ENCODE measurements at regions not wholly inside any gene's neighbourhood (a gene's known extent, or its start where the extent isn't known, plus 50 kb on each side); places are given as distances from the start of the nearest gene placed in this dataset.

- Histone ChIP-seq H3K27me3 (0 out of 2 replicates have a peak, but pooled peaks cover 3% of the 10 kb centered on the region), H3K4me1 (no peaks in the 10 kb centered on the region), H3K9me3 (no peaks in the 10 kb centered on the region), H3K36me3 (no peaks in the 10 kb centered on the region), H3K4me3 (ENCODE audit: low read depth, low read length) (no peak overlapping the region)
- TF ChIP-seq, protein P1, sequence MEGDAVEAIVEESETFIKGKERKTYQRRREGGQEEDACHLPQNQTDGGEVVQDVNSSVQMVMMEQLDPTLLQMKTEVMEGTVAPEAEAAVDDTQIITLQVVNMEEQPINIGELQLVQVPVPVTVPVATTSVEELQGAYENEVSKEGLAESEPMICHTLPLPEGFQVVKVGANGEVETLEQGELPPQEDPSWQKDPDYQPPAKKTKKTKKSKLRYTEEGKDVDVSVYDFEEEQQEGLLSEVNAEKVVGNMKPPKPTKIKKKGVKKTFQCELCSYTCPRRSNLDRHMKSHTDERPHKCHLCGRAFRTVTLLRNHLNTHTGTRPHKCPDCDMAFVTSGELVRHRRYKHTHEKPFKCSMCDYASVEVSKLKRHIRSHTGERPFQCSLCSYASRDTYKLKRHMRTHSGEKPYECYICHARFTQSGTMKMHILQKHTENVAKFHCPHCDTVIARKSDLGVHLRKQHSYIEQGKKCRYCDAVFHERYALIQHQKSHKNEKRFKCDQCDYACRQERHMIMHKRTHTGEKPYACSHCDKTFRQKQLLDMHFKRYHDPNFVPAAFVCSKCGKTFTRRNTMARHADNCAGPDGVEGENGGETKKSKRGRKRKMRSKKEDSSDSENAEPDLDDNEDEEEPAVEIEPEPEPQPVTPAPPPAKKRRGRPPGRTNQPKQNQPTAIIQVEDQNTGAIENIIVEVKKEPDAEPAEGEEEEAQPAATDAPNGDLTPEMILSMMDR (IDR thresholded peaks at IDR 0.05; ENCODE audit: low read depth, low read length) = no peak
- DNase-seq = no peak
Observed at GRCh38 chr9:93864032-93864431, 91.1 kb downstream of the BARX1 start.

GRCh38 chr9:93862877-93863545 is 92.1 kb downstream of the BARX1 start:
- TF ChIP-seq, protein P1 (IDR thresholded peaks at IDR 0.05; ENCODE audit: low read depth, low read length) = no peak
- Histone ChIP-seq H3K36me3 (no peaks in the 10 kb centered on the region), H3K4me3 (ENCODE audit: low read depth, low read length) (no peak overlapping the region), H3K9me3 (no peaks in the 10 kb centered on the region), H3K27me3 (0 out of 2 replicates have a peak, but pooled peaks cover 3% of the 10 kb centered on the region), H3K4me1 (no peaks in the 10 kb centered on the region)
- no peak for DNase-seq

DNA sequence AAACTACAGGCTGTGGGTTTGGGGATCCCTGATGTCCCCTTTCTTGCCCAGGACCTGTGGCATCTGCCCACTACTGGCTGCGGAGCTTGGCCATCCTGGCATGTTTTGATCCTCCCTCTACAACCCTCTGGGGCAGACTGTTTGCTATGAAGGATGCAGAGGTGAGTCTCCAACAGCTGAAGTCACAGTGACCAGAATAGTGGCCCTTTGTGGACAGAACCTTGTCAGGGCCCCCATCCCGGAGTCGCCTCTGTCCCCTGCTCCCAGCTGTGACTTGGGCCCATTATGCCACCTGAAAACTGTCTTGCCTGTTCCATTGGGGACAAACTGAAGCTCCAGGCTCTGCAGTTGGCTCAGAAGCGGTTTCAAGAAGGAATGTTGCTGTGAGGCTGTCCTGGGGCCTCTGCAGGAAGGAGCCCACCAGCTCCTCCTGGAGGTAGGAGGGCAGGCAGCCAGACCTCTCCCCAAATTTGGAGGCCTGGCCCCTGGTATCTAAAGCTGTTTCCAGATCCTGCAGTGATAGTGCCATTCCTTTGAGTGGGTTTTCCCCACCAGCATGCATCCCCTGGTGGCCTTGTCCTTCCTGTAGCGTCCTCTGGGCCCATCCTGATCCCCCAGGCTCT is 93.3 kb downstream of the BARX1 start:
- TF ChIP-seq, protein P1 (IDR thresholded peaks at IDR 0.05; ENCODE audit: low read depth, low read length) = no peak
- no peak overlapping the region for H3K4me3 ChIP-seq (ENCODE audit: low read depth, low read length)
- H3K9me3 ChIP-seq = no peaks in the 10 kb centered on the region
- no peaks in the 10 kb centered on the region for H3K36me3 ChIP-seq
- no peak for DNase-seq
- H3K27me3 ChIP-seq = 0 out of 2 replicates have a peak, but pooled peaks cover 3% of the 10 kb centered on the region
- H3K4me1 ChIP-seq = no peaks in the 10 kb centered on the region

GRCh38 chr9:93860694-93861658 is 94.2 kb downstream of the BARX1 start:
- TF ChIP-seq, protein P1 (IDR thresholded peaks at IDR 0.05; ENCODE audit: low read depth, low read length) = no peak
- Histone ChIP-seq H3K4me3 (ENCODE audit: low read depth, low read length) (no peak overlapping the region), H3K27me3 (0 out of 2 replicates have a peak, but pooled peaks cover 3% of the 10 kb centered on the region), H3K36me3 (no peaks in the 10 kb centered on the region), H3K9me3 (no peaks in the 10 kb centered on the region), H3K4me1 (no peaks in the 10 kb centered on the region)
- no peak for DNase-seq

GRCh38 chr9:93859431-93860215 is 95.5 kb downstream of the BARX1 start:
- TF ChIP-seq, protein P1 (IDR thresholded peaks at IDR 0.05; ENCODE audit: low read depth, low read length) = no peak
- H3K27me3 ChIP-seq = 0 out of 2 replicates have a peak, but pooled peaks cover 3% of the 10 kb centered on the region
- no peak overlapping the region for H3K4me3 ChIP-seq (ENCODE audit: low read depth, low read length)
- H3K36me3 ChIP-seq = no peaks in the 10 kb centered on the region
- DNase-seq = no peak
- H3K4me1 ChIP-seq = no peaks in the 10 kb centered on the region
- H3K9me3 ChIP-seq = no peaks in the 10 kb centered on the region

Measured in BE2C (cell line).